GM21737 (cell line): ENCODE measurements at regions not wholly inside any gene's neighbourhood (a gene's known extent, or its start where the extent isn't known, plus 50 kb on each side); places are given as distances from the start of the nearest gene placed in this dataset.
"Not testable (repeated sequence)": the region's sequence is repeated elsewhere in the genome, so short reads cannot be mapped to it uniquely, and the experiment has no call there.

ENCODE experiments used
- ATAC-seq: cut with Tn5 transposase; IDR thresholded peaks from one replicate; pipeline ENCODE4 v1.9.1; 2021; ENCODE audit warnings: mild to moderate bottlenecking, moderate library complexity; ENCODE audit not compliant: unreplicated experiment

DNA sequence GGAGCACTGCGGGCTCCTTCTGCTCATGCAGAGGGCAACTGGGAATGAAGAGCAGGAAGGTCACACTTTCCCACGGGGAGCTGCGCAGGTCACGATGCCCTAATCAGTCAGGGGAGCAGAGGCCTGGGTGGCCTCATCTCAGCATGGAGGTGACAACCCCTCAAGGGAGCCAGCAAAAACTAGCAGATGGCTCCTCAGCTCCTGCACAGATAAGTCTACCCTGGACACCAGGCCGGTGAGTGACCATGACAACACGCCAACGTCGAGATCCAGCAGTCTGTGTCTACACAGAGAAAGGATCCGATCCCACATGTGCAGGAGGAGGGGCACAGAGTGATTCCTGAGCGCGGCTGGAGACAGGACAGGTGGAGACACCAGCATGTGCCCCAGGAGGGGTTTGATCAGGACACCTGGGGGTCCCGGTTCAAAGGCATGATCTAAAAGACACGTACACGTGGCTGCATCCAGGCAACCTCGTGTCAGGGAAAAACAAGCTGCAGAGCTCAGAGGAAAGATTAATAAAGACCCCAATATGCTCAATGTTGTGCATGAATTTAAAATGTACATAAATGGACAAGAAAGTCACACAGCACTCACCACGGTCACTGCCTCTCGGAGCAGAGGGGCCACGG is 153.7 kb upstream of the SFSWAP start:
- no peak for ATAC-seq

DNA sequence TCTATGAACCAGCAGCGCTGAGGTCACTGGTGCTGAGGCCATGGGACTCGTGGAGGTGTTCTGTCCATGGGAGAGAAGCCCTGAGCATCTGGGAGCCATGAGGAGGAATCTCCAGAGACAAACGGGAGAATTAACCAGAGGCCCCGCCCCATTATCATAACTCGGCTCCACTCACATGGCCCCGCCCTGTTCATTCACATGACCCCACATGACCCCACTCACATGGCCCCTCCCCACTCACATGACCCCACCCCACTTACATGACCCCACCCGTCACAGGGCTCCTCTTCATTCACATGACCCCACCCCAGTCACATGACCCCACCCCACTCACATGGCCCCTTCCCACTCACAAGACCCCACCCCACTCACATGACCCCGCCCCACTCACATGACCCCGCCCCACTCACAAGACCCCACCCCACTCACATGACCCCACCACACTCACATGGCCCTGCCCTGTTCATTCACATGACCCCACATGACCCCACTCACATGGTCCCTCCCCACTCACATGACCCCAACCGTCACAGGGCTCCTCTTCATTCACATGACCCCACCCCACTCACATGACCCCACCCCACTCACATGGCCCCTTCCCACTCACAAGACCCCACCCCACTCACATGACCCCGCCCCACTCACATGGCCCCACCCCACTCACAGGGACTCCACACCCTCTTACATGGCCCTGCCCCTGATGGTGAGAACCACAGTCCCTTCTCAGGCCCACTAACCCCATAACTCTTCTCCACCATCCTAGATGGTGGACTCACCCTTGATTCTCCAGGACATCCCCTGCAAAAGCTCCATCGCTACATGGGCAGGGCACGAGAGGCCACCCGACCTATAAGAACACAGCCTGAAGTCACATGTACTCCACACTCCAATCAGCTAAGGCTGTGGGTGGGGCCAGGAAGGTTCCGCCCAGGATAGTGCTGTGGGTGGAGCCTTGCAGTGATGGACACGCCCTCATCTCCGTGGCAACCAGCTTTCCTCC is 151.1 kb upstream of the SFSWAP start:
- ATAC-seq, result no peak

DNA sequence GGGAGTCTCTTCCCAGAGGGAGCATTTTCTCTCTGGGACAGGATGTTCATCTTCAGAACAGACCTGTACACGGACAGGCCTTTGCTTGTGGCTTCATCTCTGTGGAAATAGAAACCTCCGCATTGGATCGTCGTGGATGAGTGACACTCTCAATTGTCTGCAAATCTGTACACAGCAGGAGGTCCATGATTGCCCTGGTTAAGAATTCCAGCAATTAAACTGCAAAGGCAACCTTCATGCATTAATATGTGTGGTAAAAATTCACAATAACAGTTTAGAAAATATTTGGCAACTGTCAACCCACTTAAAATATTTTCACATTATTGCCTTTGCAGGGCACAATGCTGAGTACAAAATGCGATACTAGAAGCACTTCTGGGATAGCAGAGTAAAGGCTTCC is 149.8 kb upstream of the SFSWAP start:
- no peak for ATAC-seq

GRCh38 chr12:131561891-131562684 is 148.8 kb upstream of the SFSWAP start:
- ATAC-seq, result no peak

GRCh38 chr12:131564138-131564727 is 146.7 kb upstream of the SFSWAP start:
- not testable (repeated sequence) for ATAC-seq

GRCh38 chr12:131564845-131565244 is 146.0 kb upstream of the SFSWAP start:
- ATAC-seq, result no peak

DNA sequence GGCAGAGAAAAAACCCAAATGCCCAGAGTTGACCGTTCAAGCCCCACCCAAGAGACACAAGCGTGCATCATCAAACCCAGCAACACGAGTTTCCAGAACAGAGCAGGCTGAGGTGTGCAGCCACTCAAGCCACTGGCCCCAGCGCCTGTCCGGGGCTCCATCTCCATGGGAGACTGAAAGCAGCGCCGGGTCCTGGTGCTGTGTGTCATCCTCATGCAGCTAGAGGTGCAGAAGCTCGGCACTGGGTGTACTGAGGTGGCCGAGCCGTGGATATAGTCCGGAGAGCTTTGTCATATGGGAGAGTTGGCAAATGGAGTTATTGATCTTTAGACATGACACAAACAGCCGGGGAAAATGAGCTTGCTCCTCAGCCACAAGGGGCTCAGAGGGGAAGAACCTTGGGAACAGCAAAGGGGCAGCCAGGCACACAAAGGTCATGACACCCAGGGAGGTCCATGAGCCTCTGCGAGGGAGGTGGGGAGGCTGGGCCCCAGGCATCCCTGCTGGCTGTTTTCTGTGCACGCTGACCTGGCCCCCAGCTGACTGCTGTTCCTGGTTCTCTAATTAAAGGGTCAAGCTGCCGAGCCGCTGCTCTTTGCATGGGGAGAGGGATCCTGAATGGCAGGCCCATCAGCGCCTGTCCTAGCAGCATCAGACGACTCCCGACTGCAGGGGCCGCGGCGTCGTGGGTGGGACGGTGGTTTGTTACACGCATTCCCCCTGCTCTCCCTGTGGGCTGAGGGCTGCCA is 145.4 kb upstream of the SFSWAP start:
- no peak for ATAC-seq

GRCh38 chr12:131568336-131568735 is 142.6 kb upstream of the SFSWAP start:
- no peak for ATAC-seq

GRCh38 chr12:131570596-131570995 is 140.3 kb upstream of the SFSWAP start:
- no peak for ATAC-seq

DNA sequence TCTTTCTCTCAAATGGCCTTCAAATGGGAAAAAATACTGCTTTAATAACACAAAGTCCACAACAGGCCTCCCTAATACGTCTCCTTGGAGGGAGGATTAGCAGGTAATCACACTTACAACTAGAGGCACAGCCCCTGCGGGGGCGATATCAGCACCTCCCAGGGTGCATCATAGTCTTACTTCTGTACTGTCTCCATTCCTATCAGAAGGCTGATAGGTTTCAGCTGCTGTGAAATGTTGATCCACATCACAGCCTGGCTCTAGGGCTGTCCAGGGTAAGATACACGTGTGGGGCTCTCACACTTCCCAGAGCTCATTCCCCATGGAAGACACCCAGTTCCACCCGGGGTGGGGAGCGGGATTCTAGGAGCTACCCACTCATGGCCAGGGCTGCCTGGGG is 139.1 kb upstream of the SFSWAP start:
- no peak for ATAC-seq

- no peak for ATAC-seq
Measured at GRCh38 chr12:131572626-131573025, 138.3 kb upstream of the SFSWAP start.

DNA sequence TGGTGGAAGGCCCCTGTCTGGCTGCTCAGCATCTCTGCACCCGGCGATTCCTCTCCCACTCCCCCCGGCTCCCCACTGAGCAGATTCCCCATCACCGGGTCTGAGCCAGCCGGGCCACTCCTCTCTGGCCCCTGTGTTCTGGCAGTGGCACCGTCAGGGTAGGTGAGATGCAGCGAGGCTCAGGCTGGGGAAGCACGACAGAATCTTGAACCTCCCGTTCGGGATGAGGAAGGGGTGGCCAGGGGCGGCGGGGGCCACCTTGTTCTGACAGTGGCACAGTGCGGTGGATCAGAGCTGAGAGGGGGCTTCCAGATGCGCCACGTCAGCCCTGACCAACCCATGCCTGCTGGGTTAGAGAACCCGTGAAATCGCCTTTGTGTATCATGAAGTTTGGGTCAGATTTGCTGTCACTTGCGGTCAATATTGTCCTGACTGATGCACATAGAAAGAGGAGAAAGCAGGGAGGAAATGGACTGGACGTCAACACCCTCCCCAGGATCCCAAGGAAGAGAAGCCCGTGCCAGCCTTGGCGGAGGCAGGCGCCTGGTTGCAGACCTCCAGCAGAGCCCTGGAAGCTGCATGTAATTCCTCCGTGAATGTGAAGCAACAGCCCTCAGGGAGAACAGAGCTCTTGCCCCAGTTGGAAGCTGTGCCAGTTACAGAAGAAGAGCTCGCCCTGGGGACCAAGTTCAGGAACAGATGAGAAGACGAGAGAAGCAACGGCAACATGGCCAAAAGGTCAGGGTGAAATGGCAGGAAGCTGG is 137.1 kb upstream of the SFSWAP start:
- no peak for ATAC-seq

DNA sequence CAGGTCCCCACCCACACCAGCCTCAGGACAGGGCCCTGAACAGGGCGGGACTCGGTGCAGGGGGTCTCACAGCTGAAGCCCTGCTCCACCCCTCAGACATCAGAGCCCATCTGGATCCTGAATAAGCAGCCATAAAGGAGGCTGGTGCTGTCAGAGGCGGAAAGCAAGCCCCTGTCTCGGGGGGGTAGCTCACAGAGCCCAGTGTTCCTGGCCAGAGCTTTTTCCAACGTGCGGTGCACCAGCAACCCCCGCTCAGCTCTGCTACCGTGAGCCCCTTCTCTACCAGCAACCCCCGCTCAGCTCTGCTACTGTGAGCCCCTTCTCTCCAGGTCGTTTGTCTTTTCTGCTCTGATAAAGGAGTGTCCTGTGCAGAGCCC is 136.5 kb upstream of the SFSWAP start:
- no peak for ATAC-seq

DNA sequence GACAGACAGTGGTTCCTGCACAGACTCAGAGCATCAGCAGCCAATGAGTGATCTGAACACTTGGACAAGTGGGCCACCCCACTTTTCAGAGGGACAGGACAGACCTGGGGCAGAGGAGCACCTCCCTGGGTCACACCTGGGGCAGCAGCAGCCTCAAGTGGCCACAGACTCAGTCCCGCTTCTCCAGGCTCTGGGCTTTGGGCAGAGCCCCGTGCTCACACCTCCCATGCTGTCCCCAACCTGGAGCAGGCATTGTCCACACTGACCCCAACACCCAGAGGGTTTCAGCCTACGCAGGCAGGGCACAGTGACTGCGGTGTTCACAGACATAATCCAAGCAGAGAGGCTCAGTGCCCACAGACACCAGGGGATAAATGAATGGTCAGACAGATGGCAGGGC is 135.5 kb upstream of the SFSWAP start:
- no peak for ATAC-seq

- not testable (repeated sequence) for ATAC-seq
Measured at GRCh38 chr12:131576734-131577133, 134.2 kb upstream of the SFSWAP start.

- ATAC-seq, result no peak
Measured at GRCh38 chr12:131577766-131578165, 133.1 kb upstream of the SFSWAP start.

DNA sequence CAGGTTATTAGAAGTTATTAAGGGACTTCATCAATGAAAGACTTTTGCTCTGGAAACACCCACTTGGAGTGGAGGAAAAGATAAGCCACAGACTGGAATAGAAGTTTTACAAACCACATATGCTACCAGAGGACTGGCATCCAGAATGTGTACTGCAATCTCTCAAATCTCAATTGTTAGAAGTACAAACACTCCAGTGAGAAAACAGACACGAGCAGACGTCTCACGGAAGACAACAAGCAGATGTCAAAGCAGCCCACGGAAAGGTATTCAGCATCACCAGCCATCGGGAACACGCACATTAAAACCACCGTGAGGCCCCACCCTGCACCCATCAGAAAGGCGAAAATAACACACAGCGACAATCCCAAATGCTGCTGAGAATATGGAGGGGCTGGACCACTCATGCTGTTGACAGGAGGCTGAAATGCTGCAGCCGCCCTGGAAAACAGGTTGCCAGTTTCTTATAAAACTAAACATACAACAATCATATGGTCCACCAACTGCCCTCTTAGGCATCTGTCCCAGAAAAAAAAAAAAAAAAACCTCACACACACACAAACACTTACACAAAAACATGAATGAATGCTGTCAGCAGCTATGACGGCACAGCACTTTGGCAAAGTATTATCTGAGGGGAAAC is 131.9 kb upstream of the SFSWAP start:
- ATAC-seq, result no peak

DNA sequence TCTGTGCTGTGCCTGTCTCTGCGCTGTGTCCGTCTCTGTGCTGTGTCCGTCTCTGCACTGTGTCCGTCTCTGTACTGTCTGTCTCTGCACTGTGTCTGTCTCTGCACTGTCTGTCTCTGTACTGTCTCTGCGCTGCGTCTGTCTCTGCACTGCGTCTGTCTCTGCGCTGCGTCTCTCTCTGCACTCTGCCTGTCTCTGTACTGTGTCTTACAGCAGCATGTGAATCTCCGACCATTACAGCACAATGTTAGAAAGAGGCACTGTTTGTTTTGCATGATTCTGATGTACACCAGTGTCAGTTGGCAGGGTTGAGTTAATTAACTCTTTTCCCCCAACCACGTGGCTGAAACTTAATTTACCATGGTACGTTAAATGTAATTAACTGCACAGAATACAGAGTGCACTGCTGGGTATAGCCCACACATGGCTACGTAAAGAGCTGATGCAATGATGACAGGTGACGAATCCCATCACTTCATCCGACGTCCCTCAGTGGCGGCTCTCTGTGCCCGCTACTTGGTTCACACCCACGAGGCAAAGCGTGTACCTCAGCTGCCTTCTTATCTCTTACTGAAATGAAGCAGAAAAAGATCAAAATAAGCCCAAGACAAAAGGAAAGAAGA is 127.7 kb upstream of the SFSWAP start:
- ATAC-seq, result no peak

GRCh38 chr12:131586269-131586668 is 124.6 kb upstream of the SFSWAP start:
- ATAC-seq, result no peak
